ENCODE measurements at regions not wholly inside any gene's neighbourhood (a gene's known extent, or its start where the extent isn't known, plus 50 kb on each side); places are given as distances from the start of the nearest gene placed in this dataset.

GRCh38 chr5:34487159-34487879 is 168.8 kb upstream of the RAI14 start:
- H3K4me1 Mint-ChIP-seq = peaks cover 42% of the 10 kb centered on the region
- H3K9me3 Mint-ChIP-seq = no peaks in the 10 kb centered on the region
- H3K27me3 Mint-ChIP-seq (ENCODE audit: low read depth) = no peaks in the 10 kb centered on the region

GRCh38 chr5:34487956-34488355 is 168.2 kb upstream of the RAI14 start:
- peaks cover 42% of the 10 kb centered on the region for H3K4me1 Mint-ChIP-seq

More at GRCh38 chr5:34487159-34487879, 168.8 kb upstream of the RAI14 start:
- H3K27ac Mint-ChIP-seq (ENCODE audit: unreplicated experiment) = no peak overlapping the region
- TF ChIP-seq CTCF (conservative IDR thresholded peaks at IDR 0.05) = no peak
- no peaks in the 10 kb centered on the region for H3K36me3 Mint-ChIP-seq (ENCODE audit: low read depth)
- H3K4me3 Mint-ChIP-seq = no peak overlapping the region
- DNase-seq (ENCODE audit: low read depth, low spot score) = no peak

GRCh38 chr5:34488984-34489383 is 167.1 kb upstream of the RAI14 start:
- Mint-ChIP-seq H3K9me3 (no peaks in the 10 kb centered on the region), H3K36me3 (ENCODE audit: low read depth) (no peaks in the 10 kb centered on the region), H3K27ac (ENCODE audit: unreplicated experiment) (no peak overlapping the region), H3K27me3 (ENCODE audit: low read depth) (no peaks in the 10 kb centered on the region), H3K4me3 (no peak overlapping the region), H3K4me1 (peaks cover 34% of the 10 kb centered on the region)
- no peak for DNase-seq (ENCODE audit: low read depth, low spot score)
- no peak for TF ChIP-seq CTCF (conservative IDR thresholded peaks at IDR 0.05)

More at GRCh38 chr5:34487956-34488355, 168.2 kb upstream of the RAI14 start:
- no peak for DNase-seq (ENCODE audit: low read depth, low spot score)
- Mint-ChIP-seq H3K27me3 (ENCODE audit: low read depth) (no peaks in the 10 kb centered on the region), H3K36me3 (ENCODE audit: low read depth) (no peaks in the 10 kb centered on the region), H3K9me3 (no peaks in the 10 kb centered on the region), H3K27ac (ENCODE audit: unreplicated experiment) (no peak overlapping the region), H3K4me3 (no peak overlapping the region)
- TF ChIP-seq CTCF (conservative IDR thresholded peaks at IDR 0.05) = no peak

- H3K9me3 Mint-ChIP-seq = no peaks in the 10 kb centered on the region
- no peaks in the 10 kb centered on the region for H3K36me3 Mint-ChIP-seq (ENCODE audit: low read depth)
- no peak for TF ChIP-seq CTCF (conservative IDR thresholded peaks at IDR 0.05)
- H3K27ac Mint-ChIP-seq (ENCODE audit: unreplicated experiment) = peak overlapping the region; percentile 2
- H3K27me3 Mint-ChIP-seq (ENCODE audit: low read depth) = no peaks in the 10 kb centered on the region
- peak overlapping the region; percentile 19 for H3K4me3 Mint-ChIP-seq
- no peak for DNase-seq (ENCODE audit: low read depth, low spot score)
- H3K4me1 Mint-ChIP-seq = peaks cover 24% of the 10 kb centered on the region
Observed at GRCh38 chr5:34490506-34491250, 165.4 kb upstream of the RAI14 start.

- Mint-ChIP-seq H3K4me3 (peak overlapping the region; percentile 19), H3K27ac (ENCODE audit: unreplicated experiment) (peak overlapping the region; percentile 2), H3K9me3 (no peaks in the 10 kb centered on the region), H3K27me3 (ENCODE audit: low read depth) (no peaks in the 10 kb centered on the region), H3K4me1 (peaks cover 21% of the 10 kb centered on the region), H3K36me3 (ENCODE audit: low read depth) (no peaks in the 10 kb centered on the region)
- no peak for TF ChIP-seq CTCF (conservative IDR thresholded peaks at IDR 0.05)
- no peak for DNase-seq (ENCODE audit: low read depth, low spot score)
Observed at GRCh38 chr5:34491251-34491620, 164.9 kb upstream of the RAI14 start.

Measured in neural crest cell (in vitro differentiated cells).